GM12891 (cell line): ENCODE measurements at regions not wholly inside any gene's neighbourhood (a gene's known extent, or its start where the extent isn't known, plus 50 kb on each side); places are given as distances from the start of the nearest gene placed in this dataset.

ENCODE experiments used
- DNase-seq: peaks from one replicate; pipeline ENCODE4 v3.0.0; 2011; ENCODE audit warnings: low spot score; ENCODE audit not compliant: insufficient read length
- FAIRE-seq: peaks from 2 replicates; lab custom pipeline; 2011; peaks lifted over from hg19 to GRCh38; lab: Jason Lieb, UNC
- PAX5 ChIP-seq: IDR thresholded peaks from 2 replicates; pipeline ENCODE4 v1.6.1; 2011; ENCODE audit warnings: low read length, moderate library complexity, mild to moderate bottlenecking; ENCODE audit not compliant: insufficient read depth, severe bottlenecking
- POLR2A ChIP-seq: IDR thresholded peaks from 2 replicates; pipeline ENCODE4 v1.6.1; 2011; ENCODE audit warnings: low read depth, low read length, control low read depth
- POLR2AphosphoS5 ChIP-seq: IDR thresholded peaks from 2 replicates; pipeline ENCODE4 v1.6.1; 2011; ENCODE audit warnings: low read depth, low read length, control low read depth
- POU2F2 ChIP-seq: IDR thresholded peaks from 2 replicates; pipeline ENCODE4 v1.6.1; 2011; ENCODE audit warnings: low read depth, mild to moderate bottlenecking, control low read depth, low read length, moderate library complexity
- SPI1 ChIP-seq: IDR thresholded peaks from 2 replicates; pipeline ENCODE4 v1.6.1; 2011; ENCODE audit warnings: low read depth, low read length, control low read depth
- TAF1 ChIP-seq: IDR thresholded peaks from 2 replicates; pipeline ENCODE4 v1.6.1; 2011; ENCODE audit warnings: low read depth, low read length, control low read depth

DNA sequence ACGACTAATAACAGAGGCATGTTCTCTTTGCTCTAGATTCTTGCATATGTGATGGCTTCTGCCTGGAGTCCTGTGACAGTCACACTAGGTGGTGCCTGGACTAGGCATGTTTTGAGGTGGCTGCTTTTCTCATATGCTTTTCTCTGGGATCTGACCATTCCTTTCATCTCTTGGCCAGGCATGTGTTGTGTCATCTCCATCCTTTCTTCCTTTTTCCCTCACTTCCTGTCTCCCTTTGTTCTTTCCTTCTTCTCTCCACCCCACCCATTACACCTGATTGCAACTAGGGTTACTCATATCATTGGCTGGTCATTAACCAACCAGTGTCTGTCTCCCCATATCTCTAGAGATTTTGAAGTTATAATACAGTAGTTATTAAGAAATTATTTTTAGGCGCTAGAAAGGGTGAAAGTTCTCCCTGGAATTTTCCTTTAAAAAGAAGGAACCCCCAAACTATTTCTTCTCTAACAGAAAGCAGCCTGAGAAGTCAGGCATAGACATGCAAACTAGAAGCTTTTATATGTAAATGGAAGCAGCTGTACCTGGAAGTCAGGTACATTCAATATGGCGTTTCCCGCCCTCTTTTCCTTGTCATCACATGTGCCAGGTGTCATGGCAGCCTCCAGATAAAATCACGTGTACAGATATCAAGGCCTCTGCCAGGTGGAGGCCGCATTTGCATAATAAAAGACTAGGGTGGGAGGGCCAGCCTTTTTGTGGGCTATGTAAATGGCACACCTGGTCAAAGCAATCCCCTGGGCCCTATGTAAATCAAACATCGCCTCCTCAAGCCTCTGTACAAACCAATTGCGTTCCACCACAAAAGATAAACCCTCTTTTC is 220.4 kb upstream of the MEX3C start:
- no peak for TF ChIP-seq POLR2AphosphoS5
- TF ChIP-seq SPI1: no peak
- no peak for TF ChIP-seq PAX5
- TF ChIP-seq POLR2A: no peak
- no peak for FAIRE-seq
- no peak for DNase-seq

GRCh38 chr18:51425475-51425874 is 228.0 kb upstream of the MEX3C start:
- TF ChIP-seq SPI1 (0 out of 2 replicates have a peak, but pooled peaks have one; percentile 10), POLR2AphosphoS5 (no peak)
- DNase-seq: no peak
- FAIRE-seq: peak; percentile 20

DNA sequence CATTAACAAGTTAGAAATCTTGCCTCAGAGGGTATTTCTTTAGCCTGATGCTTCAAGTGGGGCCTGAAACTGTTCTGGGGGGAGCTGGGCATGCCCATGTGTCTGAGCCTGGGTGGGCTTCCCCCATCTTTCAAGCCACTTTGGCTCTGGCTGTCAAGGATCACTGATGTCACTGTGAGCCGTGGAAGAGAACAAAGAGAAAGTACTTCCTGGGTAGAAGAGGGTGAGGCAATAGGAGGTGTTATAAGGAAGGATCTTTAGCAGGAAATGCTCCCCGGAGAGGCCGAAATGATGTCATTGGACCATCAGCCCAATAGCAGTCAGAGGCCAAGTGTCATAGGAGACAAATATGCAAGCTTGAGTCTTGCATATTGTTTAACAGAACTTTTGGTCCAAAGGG is 228.4 kb upstream of the MEX3C start:
- FAIRE-seq (no peak), DNase-seq (no peak)
- TF ChIP-seq POLR2A (no peak), SPI1 (no peak), PAX5 (no peak), POU2F2 (no peak)

DNA sequence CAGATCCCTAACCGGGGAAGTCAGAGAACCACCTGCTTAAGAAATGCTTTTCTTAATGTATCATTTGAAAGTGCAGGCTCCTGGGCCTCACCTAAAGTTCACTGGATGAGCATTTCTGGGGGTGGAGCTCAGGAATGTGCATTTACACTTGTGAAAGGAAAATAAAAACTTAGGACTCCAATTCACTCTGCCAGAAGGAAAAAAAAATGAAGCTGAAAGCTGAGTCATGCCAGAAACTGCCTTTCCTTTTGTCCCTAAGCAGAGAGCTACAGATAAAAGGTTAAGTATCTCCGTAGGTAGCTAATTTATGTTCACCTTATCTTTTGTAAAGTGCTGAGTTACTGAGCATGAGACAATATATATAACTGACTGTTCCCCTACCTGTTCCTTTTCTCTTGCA is 229.5 kb upstream of the MEX3C start:
- TF ChIP-seq PAX5 (no peak), POU2F2 (no peak), SPI1 (no peak), POLR2A (no peak), POLR2AphosphoS5 (no peak), TAF1 (no peak)
- DNase-seq (no peak), FAIRE-seq (no peak)

GRCh38 chr18:51429644-51430043 is 232.2 kb upstream of the MEX3C start:
- FAIRE-seq: no peak
- no peak for TF ChIP-seq POU2F2
- no peak for TF ChIP-seq POLR2AphosphoS5

GRCh38 chr18:51430538-51430937 is 233.1 kb upstream of the MEX3C start:
- FAIRE-seq: no peak
- no peak for TF ChIP-seq PAX5
- no peak for DNase-seq

More at GRCh38 chr18:51429644-51430043, 232.2 kb upstream of the MEX3C start:
- DNase-seq: no peak

DNA sequence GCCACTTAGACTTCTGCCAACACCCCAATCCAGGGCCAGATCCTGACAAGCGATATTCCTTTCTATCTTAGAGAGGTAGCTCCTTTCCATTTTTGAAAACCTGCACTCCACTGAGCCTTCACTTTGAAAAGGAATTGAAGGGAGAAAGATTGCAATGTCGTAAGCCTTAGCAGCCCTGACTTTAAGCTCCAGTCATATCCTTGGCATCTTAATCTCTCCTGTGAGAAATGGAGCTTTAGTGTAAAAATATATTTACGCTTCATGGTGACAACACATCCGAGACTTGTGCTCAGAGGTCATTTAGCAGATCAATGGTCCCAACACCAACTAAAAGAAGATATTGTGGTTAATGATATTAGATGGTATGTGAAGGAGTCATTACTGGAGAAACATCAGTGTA is 235.8 kb upstream of the MEX3C start:
- no peak for DNase-seq
- no peak for TF ChIP-seq POLR2A
- no peak for TF ChIP-seq POLR2AphosphoS5
- TF ChIP-seq POU2F2: no peak
- no peak for TF ChIP-seq SPI1
- TF ChIP-seq TAF1: no peak
- no peak for TF ChIP-seq PAX5
- no peak for FAIRE-seq

GRCh38 chr18:51433881-51434280 is 236.4 kb upstream of the MEX3C start:
- DNase-seq: no peak
- TF ChIP-seq POLR2AphosphoS5: no peak
- no peak for TF ChIP-seq POU2F2
- TF ChIP-seq SPI1: no peak
- TF ChIP-seq TAF1: no peak
- TF ChIP-seq PAX5: no peak
- no peak for TF ChIP-seq POLR2A
- no peak for FAIRE-seq

- FAIRE-seq (no peak), DNase-seq (no peak)
- no peak for TF ChIP-seq SPI1
Observed at GRCh38 chr18:51437280-51438271, 240.1 kb upstream of the MEX3C start.

DNA sequence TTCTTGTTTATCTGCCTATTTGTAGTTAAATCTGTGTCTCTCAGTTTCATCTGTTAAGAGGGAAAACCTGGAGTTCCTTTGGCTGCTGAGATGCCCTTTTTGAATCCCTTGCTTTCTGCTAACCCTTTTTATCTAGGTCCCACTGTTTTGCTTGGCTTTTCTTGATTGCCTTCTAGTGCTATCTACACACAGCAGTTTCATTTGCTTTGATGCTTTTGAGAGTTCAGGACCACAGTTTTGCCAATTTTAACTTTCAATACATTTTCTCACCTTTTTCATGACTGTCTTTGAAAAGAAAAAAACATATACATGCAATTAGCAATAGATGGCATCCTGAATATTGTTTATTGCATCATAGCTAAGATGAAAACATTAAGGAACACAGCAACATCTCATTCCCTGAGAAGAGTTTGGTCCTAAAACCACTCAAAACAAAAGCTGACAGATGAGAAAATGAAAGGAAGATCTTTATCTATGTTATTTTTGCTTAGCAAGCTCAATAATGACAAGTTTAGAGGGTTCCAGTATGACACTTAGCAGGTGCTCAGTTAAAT is 241.4 kb upstream of the MEX3C start:
- no peak for TF ChIP-seq POLR2AphosphoS5
- TF ChIP-seq POLR2A: no peak
- TF ChIP-seq PAX5: no peak
- no peak for TF ChIP-seq TAF1
- no peak for TF ChIP-seq SPI1
- no peak for TF ChIP-seq POU2F2
- DNase-seq: no peak
- FAIRE-seq: no peak
